ENCODE measurements at regions not wholly inside any gene's neighbourhood (a gene's known extent, or its start where the extent isn't known, plus 50 kb on each side); places are given as distances from the start of the nearest gene placed in this dataset.

DNA sequence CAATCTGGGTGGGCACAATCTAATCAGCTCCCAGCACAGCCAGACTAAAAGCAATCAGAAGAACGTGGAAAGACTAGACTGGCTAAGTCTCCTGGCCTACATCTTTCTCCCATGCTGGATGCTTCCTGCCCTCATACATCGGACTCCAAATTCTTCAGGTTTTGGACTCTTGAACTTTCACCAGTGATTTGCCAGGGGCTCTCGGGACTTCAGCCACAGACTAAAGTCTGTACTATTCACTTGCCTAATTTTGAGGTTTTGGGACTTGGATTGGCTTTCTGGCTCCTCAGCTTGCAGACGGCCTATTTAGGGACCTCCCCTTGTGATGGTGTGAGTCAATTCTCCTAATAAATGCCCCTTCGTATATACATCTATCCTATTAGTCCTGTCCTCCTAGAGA is 66.6 kb upstream of the SOX21 start:
- TF ChIP-seq POLR2A (IDR thresholded peaks at IDR 0.05), result no peak
- TF ChIP-seq, protein P1, sequence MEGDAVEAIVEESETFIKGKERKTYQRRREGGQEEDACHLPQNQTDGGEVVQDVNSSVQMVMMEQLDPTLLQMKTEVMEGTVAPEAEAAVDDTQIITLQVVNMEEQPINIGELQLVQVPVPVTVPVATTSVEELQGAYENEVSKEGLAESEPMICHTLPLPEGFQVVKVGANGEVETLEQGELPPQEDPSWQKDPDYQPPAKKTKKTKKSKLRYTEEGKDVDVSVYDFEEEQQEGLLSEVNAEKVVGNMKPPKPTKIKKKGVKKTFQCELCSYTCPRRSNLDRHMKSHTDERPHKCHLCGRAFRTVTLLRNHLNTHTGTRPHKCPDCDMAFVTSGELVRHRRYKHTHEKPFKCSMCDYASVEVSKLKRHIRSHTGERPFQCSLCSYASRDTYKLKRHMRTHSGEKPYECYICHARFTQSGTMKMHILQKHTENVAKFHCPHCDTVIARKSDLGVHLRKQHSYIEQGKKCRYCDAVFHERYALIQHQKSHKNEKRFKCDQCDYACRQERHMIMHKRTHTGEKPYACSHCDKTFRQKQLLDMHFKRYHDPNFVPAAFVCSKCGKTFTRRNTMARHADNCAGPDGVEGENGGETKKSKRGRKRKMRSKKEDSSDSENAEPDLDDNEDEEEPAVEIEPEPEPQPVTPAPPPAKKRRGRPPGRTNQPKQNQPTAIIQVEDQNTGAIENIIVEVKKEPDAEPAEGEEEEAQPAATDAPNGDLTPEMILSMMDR (IDR thresholded peaks at IDR 0.05), result no peak

Measured in esophagus squamous epithelium (tissue), 4 donors.